IPS-15b (cell line): ENCODE measurements at regions not wholly inside any gene's neighbourhood (a gene's known extent, or its start where the extent isn't known, plus 50 kb on each side); places are given as distances from the start of the nearest gene placed in this dataset.

Experiments
- H3K27me3 ChIP-seq: one replicate; pipeline ENCODE4 v1.6.1; 2013; ENCODE audit warnings: low read length; ENCODE audit not compliant: control insufficient read depth, insufficient read depth
- H3K36me3 ChIP-seq: one replicate; pipeline ENCODE4 v1.6.1; 2013; ENCODE audit warnings: low read length; ENCODE audit not compliant: control insufficient read depth, insufficient read depth
- H3K4me1 ChIP-seq: one replicate; pipeline ENCODE4 v1.6.1; 2013; ENCODE audit warnings: mild to moderate bottlenecking, low read length; ENCODE audit not compliant: control insufficient read depth, insufficient read depth
- H3K4me3 ChIP-seq: one replicate; pipeline ENCODE4 v1.5.1; 2013; ENCODE audit warnings: low read depth, low read length
- H3K9ac ChIP-seq: one replicate; pipeline ENCODE4 v1.6.1; 2013; ENCODE audit warnings: low read depth, mild to moderate bottlenecking, low read length
- H3K9me3 ChIP-seq: one replicate; pipeline ENCODE4 v1.6.1; 2013; ENCODE audit warnings: mild to moderate bottlenecking, low read length; ENCODE audit not compliant: control insufficient read depth, insufficient read depth

GRCh38 chr20:59455402-59456341, 148.7 kb upstream of the PHACTR3 start:
- H3K9me3 ChIP-seq = no peaks in the 10 kb centered on the region
- H3K4me3 ChIP-seq = no peak overlapping the region
- no peaks in the 10 kb centered on the region for H3K27me3 ChIP-seq
- no peaks in the 10 kb centered on the region for H3K36me3 ChIP-seq
- H3K4me1 ChIP-seq = no peaks in the 10 kb centered on the region
- no peak overlapping the region for H3K9ac ChIP-seq

- Histone ChIP-seq H3K4me1 (peaks cover 3% of the 10 kb centered on the region), H3K9ac (no peak overlapping the region), H3K4me3 (no peak overlapping the region), H3K36me3 (no peaks in the 10 kb centered on the region), H3K27me3 (no peaks in the 10 kb centered on the region), H3K9me3 (no peaks in the 10 kb centered on the region)
These were observed 147.7 kb upstream of the PHACTR3 start for GRCh38 chr20:59456342-59457279.

GRCh38 chr20:59458645-59459044, 145.7 kb upstream of the PHACTR3 start:
- no peak overlapping the region for H3K9ac ChIP-seq
- H3K36me3 ChIP-seq = no peaks in the 10 kb centered on the region
- H3K27me3 ChIP-seq = no peaks in the 10 kb centered on the region
- H3K4me3 ChIP-seq = no peak overlapping the region
- peaks cover 3% of the 10 kb centered on the region for H3K4me1 ChIP-seq
- no peaks in the 10 kb centered on the region for H3K9me3 ChIP-seq

GRCh38 chr20:59459586-59459985, 144.8 kb upstream of the PHACTR3 start:
- Histone ChIP-seq H3K4me1 (peaks cover 3% of the 10 kb centered on the region), H3K9ac (no peak overlapping the region), H3K9me3 (no peaks in the 10 kb centered on the region), H3K4me3 (no peak overlapping the region), H3K36me3 (no peaks in the 10 kb centered on the region), H3K27me3 (no peaks in the 10 kb centered on the region)

- Histone ChIP-seq H3K4me3 (no peak overlapping the region), H3K27me3 (no peaks in the 10 kb centered on the region), H3K9ac (no peak overlapping the region), H3K9me3 (no peaks in the 10 kb centered on the region), H3K36me3 (no peaks in the 10 kb centered on the region), H3K4me1 (peaks cover 3% of the 10 kb centered on the region)
These were observed 144.0 kb upstream of the PHACTR3 start for GRCh38 chr20:59460352-59460751.

- no peak overlapping the region for H3K9ac ChIP-seq
- H3K4me3 ChIP-seq = no peak overlapping the region
- no peaks in the 10 kb centered on the region for H3K9me3 ChIP-seq
- H3K36me3 ChIP-seq = no peaks in the 10 kb centered on the region
- H3K4me1 ChIP-seq = peaks cover 3% of the 10 kb centered on the region
- H3K27me3 ChIP-seq = no peaks in the 10 kb centered on the region
These were observed 142.8 kb upstream of the PHACTR3 start for GRCh38 chr20:59461526-59461925.

- Histone ChIP-seq H3K27me3 (no peaks in the 10 kb centered on the region), H3K4me3 (no peak overlapping the region), H3K4me1 (peaks cover 3% of the 10 kb centered on the region), H3K36me3 (no peaks in the 10 kb centered on the region), H3K9ac (no peak overlapping the region), H3K9me3 (no peaks in the 10 kb centered on the region)
These were observed 142.1 kb upstream of the PHACTR3 start for GRCh38 chr20:59462249-59462648.

- no peak overlapping the region for H3K9ac ChIP-seq
- no peaks in the 10 kb centered on the region for H3K9me3 ChIP-seq
- no peak overlapping the region for H3K4me3 ChIP-seq
- H3K4me1 ChIP-seq = peaks cover 3% of the 10 kb centered on the region
- H3K27me3 ChIP-seq = no peaks in the 10 kb centered on the region
- H3K36me3 ChIP-seq = no peaks in the 10 kb centered on the region
These were observed 140.8 kb upstream of the PHACTR3 start for GRCh38 chr20:59463541-59463940.

- Histone ChIP-seq H3K4me3 (no peak overlapping the region), H3K36me3 (no peaks in the 10 kb centered on the region), H3K4me1 (peaks cover 4% of the 10 kb centered on the region), H3K27me3 (no peaks in the 10 kb centered on the region), H3K9me3 (no peaks in the 10 kb centered on the region), H3K9ac (no peak overlapping the region)
These were observed 138.1 kb upstream of the PHACTR3 start for GRCh38 chr20:59466107-59466815.

- peaks cover 3% of the 10 kb centered on the region for H3K4me1 ChIP-seq
- no peaks in the 10 kb centered on the region for H3K9me3 ChIP-seq
- no peaks in the 10 kb centered on the region for H3K36me3 ChIP-seq
- no peaks in the 10 kb centered on the region for H3K27me3 ChIP-seq
- H3K9ac ChIP-seq = no peak overlapping the region
- no peak overlapping the region for H3K4me3 ChIP-seq
These were observed 135.5 kb upstream of the PHACTR3 start for GRCh38 chr20:59468831-59469230.
